Mesenchymal stem cell (in vitro differentiated cells and primary cell): ENCODE measurements at regions not wholly inside any gene's neighbourhood (a gene's known extent, or its start where the extent isn't known, plus 50 kb on each side); places are given as distances from the start of the nearest gene placed in this dataset.

Experiments
- DNase-seq: peaks from one replicate; pipeline ENCODE4 v3.0.0-alpha.2; 2013
- H2AFZ ChIP-seq: one replicate; pipeline ENCODE4 v1.6.1; 2013; ENCODE audit warnings: low read depth, mild to moderate bottlenecking, control low read depth, inconsistent platforms, low read length, moderate library complexity
- H2AK5ac ChIP-seq: 2 replicates; pipeline ENCODE4 v1.6.1; 2013; ENCODE audit warnings: low read length, moderate library complexity, mild to moderate bottlenecking, inconsistent platforms; ENCODE audit not compliant: severe bottlenecking
- H2BK120ac ChIP-seq: one replicate; pipeline ENCODE4 v1.6.1; 2013; ENCODE audit warnings: low read depth, mild to moderate bottlenecking, inconsistent platforms, low read length, moderate library complexity
- H2BK12ac ChIP-seq, 2 experiments: one replicate each; pipeline ENCODE4 v1.6.1; 2013; ENCODE audit warnings: inconsistent platforms in 2 of 2, low read length in 2 of 2, mild to moderate bottlenecking in 2 of 2, moderate library complexity in 2 of 2, control low read depth in 1 of 2
- H2BK15ac ChIP-seq: one replicate; pipeline ENCODE4 v1.6.1; 2013; ENCODE audit warnings: mild to moderate bottlenecking, low read depth, inconsistent platforms; ENCODE audit not compliant: poor library complexity, severe bottlenecking
- H2BK5ac ChIP-seq: 2 replicates; pipeline ENCODE4 v1.6.1; 2013; ENCODE audit warnings: low read depth, mild to moderate bottlenecking, low read length, control low read depth, inconsistent platforms; ENCODE audit not compliant: poor library complexity, severe bottlenecking
- H3K14ac ChIP-seq, 2 experiments: one replicate each; pipeline ENCODE4 v1.6.1; 2013; ENCODE audit warnings: inconsistent platforms in 2 of 2, low read length in 2 of 2, control low read depth in 1 of 2, mild to moderate bottlenecking in 1 of 2, moderate library complexity in 1 of 2
- H3K18ac ChIP-seq, 2 experiments: one replicate each; pipeline ENCODE4 v1.6.1; 2013; ENCODE audit warnings: inconsistent platforms in 2 of 2, low read length in 2 of 2, control low read depth in 1 of 2, low read depth in 1 of 2, mild to moderate bottlenecking in 1 of 2
- H3K23ac ChIP-seq, 2 experiments: one replicate each; pipeline ENCODE4 v1.6.1; 2013; ENCODE audit warnings: inconsistent platforms in 2 of 2, low read length in 2 of 2, mild to moderate bottlenecking in 2 of 2, moderate library complexity in 2 of 2, control low read depth in 1 of 2
- H3K27ac ChIP-seq: 2 replicates; pipeline ENCODE4 v1.5.1; 2013; ENCODE audit warnings: mild to moderate bottlenecking, moderate library complexity, low read length, control low read depth, inconsistent platforms; ENCODE audit not compliant: poor library complexity, severe bottlenecking
- H3K27me3 ChIP-seq, 2 experiments: 2 replicates each; pipeline versions ENCODE4 v1.6.1 to v1.7.0; 2013; ENCODE audit warnings: low read length in 2 of 2, mild to moderate bottlenecking in 2 of 2, moderate library complexity in 2 of 2, control low read depth in 1 of 2, inconsistent platforms in 1 of 2; ENCODE audit not compliant: control insufficient read depth in 1 of 2, insufficient read depth in 1 of 2
- H3K36me3 ChIP-seq, 2 experiments: 2 replicates each; pipeline versions ENCODE4 v1.6.1 to v1.7.0; 2013; ENCODE audit warnings: low read length in 2 of 2, control low read depth in 1 of 2, inconsistent platforms in 1 of 2, low read depth in 1 of 2, mild to moderate bottlenecking in 1 of 2; ENCODE audit not compliant: insufficient read depth in 2 of 2, control insufficient read depth in 1 of 2
- H3K4ac ChIP-seq, 2 experiments: one replicate each; pipeline ENCODE4 v1.6.1; 2013; ENCODE audit warnings: inconsistent platforms in 2 of 2, low read length in 2 of 2, mild to moderate bottlenecking in 2 of 2, moderate library complexity in 2 of 2, control low read depth in 1 of 2, low read depth in 1 of 2
- H3K4me1 ChIP-seq: 2 replicates; pipeline ENCODE4 v1.6.1; 2013; ENCODE audit warnings: low read depth, low read length, control low read depth; ENCODE audit not compliant: control insufficient read depth, insufficient read depth
- H3K4me2 ChIP-seq: 2 replicates; pipeline ENCODE4 v1.6.1; 2013; ENCODE audit warnings: low read length, mild to moderate bottlenecking, inconsistent platforms; ENCODE audit not compliant: poor library complexity, severe bottlenecking
- H3K4me3 ChIP-seq, 2 experiments: 2 replicates each; pipeline versions ENCODE4 v1.5.1 to v1.7.0; 2013; ENCODE audit warnings: low read length in 2 of 2, mild to moderate bottlenecking in 2 of 2, control low read depth in 1 of 2, low read depth in 1 of 2; ENCODE audit not compliant: insufficient read depth in 1 of 2
- H3K79me1 ChIP-seq: replicated peaks from 2 replicates; pipeline ENCODE4 v1.6.1; 2013; ENCODE audit warnings: mild to moderate bottlenecking, control low read depth, low read length, inconsistent platforms; ENCODE audit not compliant: poor library complexity, severe bottlenecking
- H3K9ac ChIP-seq: 2 replicates; pipeline ENCODE4 v1.7.0; 2013; ENCODE audit warnings: mild to moderate bottlenecking, low read length, moderate library complexity
- H3K9me3 ChIP-seq: 2 replicates; pipeline ENCODE4 v1.7.0; 2013; ENCODE audit warnings: mild to moderate bottlenecking, low read length; ENCODE audit not compliant: control insufficient read depth
- H4K8ac ChIP-seq: one replicate; pipeline ENCODE4 v1.6.1; 2013; ENCODE audit warnings: inconsistent platforms, mild to moderate bottlenecking, low read length, moderate library complexity
- H4K91ac ChIP-seq: one replicate; pipeline ENCODE4 v1.6.1; 2013; ENCODE audit warnings: mild to moderate bottlenecking, low read length, inconsistent platforms
- WGBS: methylation state at CpG from one replicate; pipeline ENCODE4 v1.1.7; 2013; ENCODE audit warnings: mixed read lengths; 5-methylcytosine and 5-hydroxymethylcytosine counted together

DNA sequence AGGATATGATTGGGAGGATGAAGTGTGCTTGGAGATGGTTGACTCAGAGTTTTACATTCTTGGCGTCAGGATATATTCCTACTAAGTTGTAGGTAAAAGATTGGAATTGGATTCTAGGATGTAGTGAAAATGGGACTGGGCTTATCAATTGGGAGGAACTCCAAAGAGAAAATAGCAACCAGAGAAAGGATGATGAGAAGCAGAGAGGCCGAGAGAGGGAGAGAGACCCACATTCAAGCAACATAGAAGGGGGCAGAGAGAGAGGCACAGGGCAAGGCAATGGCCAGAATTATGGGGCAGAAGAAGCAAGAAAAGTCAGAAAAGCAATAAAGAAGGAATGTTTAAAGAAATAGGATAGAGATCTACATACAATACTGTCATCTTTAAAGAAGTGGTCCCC, 217.9 kb upstream of the ACTBL2 start:
- H3K36me3 ChIP-seq = no peaks in the 10 kb centered on the region
- no peaks in the 10 kb centered on the region for H3K79me1 ChIP-seq
- no peak for DNase-seq
- no peaks in the 10 kb centered on the region for H3K4me1 ChIP-seq
- no peak overlapping the region for H3K9ac ChIP-seq
- no peak overlapping the region for H3K4me3 ChIP-seq
- H2AFZ ChIP-seq = no peak overlapping the region
- H4K8ac ChIP-seq = no peak overlapping the region
- no peak overlapping the region for H3K4me2 ChIP-seq
- H2BK120ac ChIP-seq = no peak overlapping the region
- H2BK5ac ChIP-seq = no peak overlapping the region
- no peak overlapping the region for H2BK15ac ChIP-seq
- H3K4ac ChIP-seq = no peak overlapping the region
- no peaks in the 10 kb centered on the region for H3K9me3 ChIP-seq
- H2BK12ac ChIP-seq = no peak overlapping the region
- H3K23ac ChIP-seq = no peak overlapping the region
- 98% methylated on average over 2 of the region's 2 CpGs for WGBS
- H4K91ac ChIP-seq = no peak overlapping the region
- no peak overlapping the region for H3K14ac ChIP-seq
- H3K27me3 ChIP-seq = no peaks in the 10 kb centered on the region
- H2AK5ac ChIP-seq = peak overlapping the region; percentile 78
- H3K27ac ChIP-seq = no peak overlapping the region
- H3K18ac ChIP-seq = no peak overlapping the region

DNA sequence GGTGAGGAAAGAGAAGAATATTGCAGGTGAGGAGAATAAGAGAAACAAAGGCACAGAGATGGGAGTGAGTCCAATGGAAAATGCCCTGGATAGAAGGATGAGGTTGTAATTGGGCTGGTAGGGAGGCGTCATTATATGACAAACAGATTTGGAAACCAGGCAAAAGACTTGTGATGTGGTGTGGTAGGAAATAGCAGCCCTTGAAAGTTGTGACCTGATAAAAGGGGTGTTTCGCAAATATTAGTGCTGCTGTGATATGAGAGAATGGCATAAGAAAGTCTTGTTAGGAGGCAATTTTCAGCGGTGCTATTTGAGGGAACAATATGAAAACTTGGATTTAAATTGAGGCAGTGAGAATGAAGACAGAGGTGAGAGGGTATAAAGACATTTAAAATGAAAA, 217.5 kb upstream of the ACTBL2 start:
- H3K14ac ChIP-seq = no peak overlapping the region
- 96% methylated on average over 3 of the region's 3 CpGs for WGBS
- H2AFZ ChIP-seq = no peak overlapping the region
- no peak overlapping the region for H3K9ac ChIP-seq
- no peaks in the 10 kb centered on the region for H3K79me1 ChIP-seq
- H3K4me3 ChIP-seq = no peak overlapping the region
- H3K36me3 ChIP-seq = no peaks in the 10 kb centered on the region
- H3K4me1 ChIP-seq = no peaks in the 10 kb centered on the region
- no peak overlapping the region for H3K27ac ChIP-seq
- no peak overlapping the region for H2BK120ac ChIP-seq
- no peak overlapping the region for H3K23ac ChIP-seq
- H2AK5ac ChIP-seq = no peak overlapping the region
- no peak overlapping the region for H3K4ac ChIP-seq
- no peak overlapping the region for H3K4me2 ChIP-seq
- no peaks in the 10 kb centered on the region for H3K27me3 ChIP-seq
- H4K91ac ChIP-seq = no peak overlapping the region
- no peaks in the 10 kb centered on the region for H3K9me3 ChIP-seq
- H4K8ac ChIP-seq = no peak overlapping the region
- DNase-seq = no peak
- H2BK5ac ChIP-seq = no peak overlapping the region
- H3K18ac ChIP-seq = no peak overlapping the region
- H2BK15ac ChIP-seq = no peak overlapping the region
- no peak overlapping the region for H2BK12ac ChIP-seq

- Histone ChIP-seq H2BK15ac (no peak overlapping the region), H2BK5ac (no peak overlapping the region), H3K4me1 (no peaks in the 10 kb centered on the region), H3K18ac (no peak overlapping the region), H3K79me1 (no peaks in the 10 kb centered on the region), H2BK120ac (no peak overlapping the region), H3K9ac (no peak overlapping the region), H3K23ac (no peak overlapping the region), H3K14ac (no peak overlapping the region), H3K4me3 (no peak overlapping the region), H3K27ac (no peak overlapping the region), H3K27me3 (no peaks in the 10 kb centered on the region), H2AK5ac (no peak overlapping the region), H3K9me3 (no peaks in the 10 kb centered on the region), H2AFZ (no peak overlapping the region), H3K36me3 (no peaks in the 10 kb centered on the region), H3K4ac (no peak overlapping the region), H4K91ac (no peak overlapping the region), H4K8ac (no peak overlapping the region), H2BK12ac (no peak overlapping the region), H3K4me2 (no peak overlapping the region)
- DNase-seq = no peak
These were observed 216.2 kb upstream of the ACTBL2 start for GRCh38 chr5:57698802-57699201.

- H3K4me3 ChIP-seq = no peak overlapping the region
- H3K36me3 ChIP-seq = no peaks in the 10 kb centered on the region
- no peak overlapping the region for H2BK5ac ChIP-seq
- no peak overlapping the region for H2BK120ac ChIP-seq
- no peak overlapping the region for H3K4me2 ChIP-seq
- no peak overlapping the region for H4K8ac ChIP-seq
- H2BK12ac ChIP-seq = no peak overlapping the region
- no peaks in the 10 kb centered on the region for H3K79me1 ChIP-seq
- H3K4ac ChIP-seq = no peak overlapping the region
- no peak overlapping the region for H3K23ac ChIP-seq
- H2BK15ac ChIP-seq = no peak overlapping the region
- no peak overlapping the region for H3K27ac ChIP-seq
- H3K9me3 ChIP-seq = no peaks in the 10 kb centered on the region
- H3K14ac ChIP-seq = no peak overlapping the region
- WGBS = 100% methylated on average over 2 of the region's 2 CpGs
- peak overlapping the region; percentile 57 for H3K9ac ChIP-seq
- no peak overlapping the region for H4K91ac ChIP-seq
- H3K18ac ChIP-seq = no peak overlapping the region
- DNase-seq = no peak
- H3K4me1 ChIP-seq = no peaks in the 10 kb centered on the region
- no peaks in the 10 kb centered on the region for H3K27me3 ChIP-seq
- no peak overlapping the region for H2AFZ ChIP-seq
- H2AK5ac ChIP-seq = no peak overlapping the region
These were observed 215.5 kb upstream of the ACTBL2 start for GRCh38 chr5:57698086-57698485.
